BE2C (cell line): ENCODE measurements at regions not wholly inside any gene's neighbourhood (a gene's known extent, or its start where the extent isn't known, plus 50 kb on each side); places are given as distances from the start of the nearest gene placed in this dataset.

ENCODE experiments used
- DNase-seq: peaks from one replicate; pipeline ENCODE4 v3.0.0-alpha.2; 2020
- H3K27me3 ChIP-seq: fragments of 250-450 bp; sonication (Bioruptor Pico); 2 replicates; pipeline ENCODE4 v1.5.1; 2020; ENCODE audit warnings: mild to moderate bottlenecking
- H3K36me3 ChIP-seq: fragments of 250-450 bp; sonication (Bioruptor Pico); 2 replicates; pipeline ENCODE4 v1.5.1; 2020; ENCODE audit warnings: mild to moderate bottlenecking
- H3K4me1 ChIP-seq: fragments of 250-450 bp; sonication (Bioruptor Pico); 2 replicates; pipeline ENCODE4 v1.5.1; 2020
- H3K4me3 ChIP-seq: 2 replicates; pipeline ENCODE4 v1.5.1; 2011; ENCODE audit warnings: low read depth, low read length
- H3K9me3 ChIP-seq: fragments of 250-450 bp; sonication (Bioruptor Pico); 2 replicates; pipeline ENCODE4 v1.5.1; 2020
- TF ChIP-seq, protein P1 (sequence below): IDR thresholded peaks from 2 replicates; pipeline ENCODE4 v1.5.1; 2012; ENCODE audit warnings: mild to moderate bottlenecking, low read depth, low read length

DNA sequence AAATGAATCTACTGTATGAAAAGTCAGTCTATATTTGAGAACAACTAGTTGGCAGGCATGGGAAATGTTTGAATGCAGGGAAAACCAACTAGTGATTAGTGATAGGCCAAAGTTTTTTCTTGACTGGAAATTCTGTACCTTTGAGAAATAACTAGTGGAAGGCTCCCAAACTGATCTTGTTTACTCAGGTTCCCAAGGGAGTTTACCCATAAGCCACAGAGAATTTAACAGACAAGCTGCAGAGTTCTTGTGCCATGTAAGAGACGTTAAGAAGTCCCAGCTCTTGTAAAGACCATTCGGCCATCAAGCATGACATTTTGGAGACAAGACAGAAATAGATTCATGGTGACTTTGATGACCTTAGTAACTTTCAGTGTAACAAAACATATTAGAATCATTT, 1882.8 kb upstream of the SEL1L start:
- no peak overlapping the region for H3K4me3 ChIP-seq
- no peak for DNase-seq
- TF ChIP-seq, protein P1, sequence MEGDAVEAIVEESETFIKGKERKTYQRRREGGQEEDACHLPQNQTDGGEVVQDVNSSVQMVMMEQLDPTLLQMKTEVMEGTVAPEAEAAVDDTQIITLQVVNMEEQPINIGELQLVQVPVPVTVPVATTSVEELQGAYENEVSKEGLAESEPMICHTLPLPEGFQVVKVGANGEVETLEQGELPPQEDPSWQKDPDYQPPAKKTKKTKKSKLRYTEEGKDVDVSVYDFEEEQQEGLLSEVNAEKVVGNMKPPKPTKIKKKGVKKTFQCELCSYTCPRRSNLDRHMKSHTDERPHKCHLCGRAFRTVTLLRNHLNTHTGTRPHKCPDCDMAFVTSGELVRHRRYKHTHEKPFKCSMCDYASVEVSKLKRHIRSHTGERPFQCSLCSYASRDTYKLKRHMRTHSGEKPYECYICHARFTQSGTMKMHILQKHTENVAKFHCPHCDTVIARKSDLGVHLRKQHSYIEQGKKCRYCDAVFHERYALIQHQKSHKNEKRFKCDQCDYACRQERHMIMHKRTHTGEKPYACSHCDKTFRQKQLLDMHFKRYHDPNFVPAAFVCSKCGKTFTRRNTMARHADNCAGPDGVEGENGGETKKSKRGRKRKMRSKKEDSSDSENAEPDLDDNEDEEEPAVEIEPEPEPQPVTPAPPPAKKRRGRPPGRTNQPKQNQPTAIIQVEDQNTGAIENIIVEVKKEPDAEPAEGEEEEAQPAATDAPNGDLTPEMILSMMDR: no peak
- no peaks in the 10 kb centered on the region for H3K27me3 ChIP-seq
- no peaks in the 10 kb centered on the region for H3K36me3 ChIP-seq
- no peaks in the 10 kb centered on the region for H3K4me1 ChIP-seq
- no peaks in the 10 kb centered on the region for H3K9me3 ChIP-seq

DNA sequence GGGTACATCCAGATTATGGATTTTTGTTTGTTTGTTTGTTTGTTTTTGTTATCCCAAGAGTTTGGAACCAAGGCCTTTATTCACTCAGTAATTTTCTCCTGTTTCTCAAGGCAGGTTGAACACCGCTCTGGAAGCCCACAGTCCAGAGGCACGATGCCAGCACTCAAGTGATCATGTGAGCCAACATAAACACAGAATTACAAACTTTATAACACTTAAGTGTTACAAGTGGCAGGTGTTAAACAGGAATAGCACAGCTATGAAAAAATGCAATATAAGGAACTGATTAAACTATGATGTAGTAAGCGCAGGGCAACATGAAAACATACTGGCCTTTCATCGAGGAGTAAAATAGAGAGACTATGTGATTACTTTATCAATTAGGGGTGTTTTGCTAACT, 1885.8 kb upstream of the SEL1L start:
- Histone ChIP-seq H3K4me3 (no peak overlapping the region), H3K27me3 (no peaks in the 10 kb centered on the region), H3K36me3 (no peaks in the 10 kb centered on the region), H3K9me3 (no peaks in the 10 kb centered on the region), H3K4me1 (no peaks in the 10 kb centered on the region)
- TF ChIP-seq, protein P1: no peak
- no peak for DNase-seq

DNA sequence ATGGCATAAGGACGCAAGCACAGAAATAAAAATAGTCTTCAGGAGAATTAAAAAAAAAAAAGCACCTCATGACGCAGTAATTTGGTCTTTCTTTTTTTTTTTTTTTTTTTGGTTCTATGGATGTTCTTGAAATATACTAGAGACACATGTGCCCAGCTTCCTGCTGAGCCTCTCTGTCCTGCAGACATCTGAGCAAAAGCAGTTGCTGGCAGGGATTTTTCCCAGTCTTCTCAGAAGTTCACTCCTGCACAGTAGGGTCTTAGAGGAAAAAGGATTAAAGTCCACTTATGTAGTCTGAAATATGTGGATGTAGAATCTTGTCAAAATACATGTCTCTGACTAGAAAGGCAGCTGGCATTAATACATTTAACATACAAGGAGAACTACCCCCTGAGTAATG, 1888.1 kb upstream of the SEL1L start:
- no peaks in the 10 kb centered on the region for H3K27me3 ChIP-seq
- no peaks in the 10 kb centered on the region for H3K36me3 ChIP-seq
- no peaks in the 10 kb centered on the region for H3K4me1 ChIP-seq
- DNase-seq: no peak
- TF ChIP-seq, protein P1: no peak
- H3K4me3 ChIP-seq: no peak overlapping the region
- no peaks in the 10 kb centered on the region for H3K9me3 ChIP-seq

DNA sequence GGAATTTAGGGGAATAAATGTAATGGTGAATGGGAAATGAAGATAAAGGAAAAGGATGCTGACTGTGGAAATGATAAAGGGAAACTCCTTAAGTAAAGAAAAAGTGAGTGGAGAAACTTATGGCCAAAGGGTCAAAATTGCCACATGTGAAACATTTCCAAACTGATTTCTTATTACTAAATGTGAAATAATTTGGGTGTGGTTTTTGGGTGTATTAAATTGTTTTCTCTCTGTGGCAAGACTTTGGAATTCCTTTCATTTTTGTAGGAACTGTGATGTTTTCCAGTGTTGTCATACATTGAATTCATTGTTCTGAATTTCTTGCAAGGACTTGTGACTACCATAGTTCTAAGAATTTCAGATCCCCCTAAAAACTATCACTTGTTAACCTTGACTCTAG, 1891.5 kb upstream of the SEL1L start:
- no peaks in the 10 kb centered on the region for H3K4me1 ChIP-seq
- no peaks in the 10 kb centered on the region for H3K36me3 ChIP-seq
- TF ChIP-seq, protein P1: no peak
- no peak overlapping the region for H3K4me3 ChIP-seq
- DNase-seq: no peak
- H3K9me3 ChIP-seq: no peaks in the 10 kb centered on the region
- no peaks in the 10 kb centered on the region for H3K27me3 ChIP-seq

DNA sequence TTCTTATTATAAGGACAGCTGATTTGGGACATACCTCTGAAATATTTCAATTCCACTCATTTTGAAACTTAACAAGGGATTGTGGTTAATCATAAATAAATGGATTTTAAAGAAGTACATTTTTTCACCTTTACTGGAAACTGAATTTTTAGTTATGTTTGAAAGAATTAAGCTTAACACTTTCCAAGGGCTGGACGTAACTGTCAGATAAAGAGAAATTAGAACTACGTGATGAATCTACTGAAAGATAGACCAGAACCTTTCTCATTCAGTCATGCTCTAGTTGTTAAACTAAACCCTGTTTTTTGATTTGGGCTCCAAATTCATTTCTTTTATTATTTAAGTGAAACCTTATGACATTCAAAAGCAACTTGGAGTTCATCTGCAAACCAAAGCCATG, 1892.1 kb upstream of the SEL1L start:
- H3K27me3 ChIP-seq: no peaks in the 10 kb centered on the region
- no peaks in the 10 kb centered on the region for H3K4me1 ChIP-seq
- H3K9me3 ChIP-seq: no peaks in the 10 kb centered on the region
- TF ChIP-seq, protein P1: no peak
- H3K4me3 ChIP-seq: no peak overlapping the region
- no peaks in the 10 kb centered on the region for H3K36me3 ChIP-seq
- DNase-seq: no peak

DNA sequence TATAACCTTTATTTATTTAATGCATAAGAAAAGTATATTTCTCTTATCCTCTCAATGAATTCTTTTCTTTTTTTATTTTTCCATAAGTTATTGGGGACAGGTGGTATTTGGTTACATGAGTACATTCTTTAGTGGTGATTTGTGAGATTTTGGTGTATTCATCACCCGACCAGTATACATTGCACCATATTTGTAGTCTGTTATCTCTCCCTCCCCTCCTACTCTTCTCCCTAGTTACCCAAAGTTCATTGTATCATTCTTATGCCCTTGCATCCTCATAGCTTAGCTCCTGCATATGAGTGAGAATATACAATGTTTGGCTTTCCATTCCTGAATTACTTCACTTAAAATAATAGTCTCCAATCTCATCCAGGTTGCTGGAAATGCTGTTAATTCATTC, 1900.0 kb upstream of the SEL1L start:
- no peaks in the 10 kb centered on the region for H3K9me3 ChIP-seq
- H3K36me3 ChIP-seq: no peaks in the 10 kb centered on the region
- DNase-seq: no peak
- TF ChIP-seq, protein P1: no peak
- H3K4me3 ChIP-seq: no peak overlapping the region
- no peaks in the 10 kb centered on the region for H3K27me3 ChIP-seq
- H3K4me1 ChIP-seq: no peaks in the 10 kb centered on the region
